H1 (cell line): ENCODE measurements at regions not wholly inside any gene's neighbourhood (a gene's known extent, or its start where the extent isn't known, plus 50 kb on each side); places are given as distances from the start of the nearest gene placed in this dataset.

Source experiments
- CTCF ChIA-PET: fragments of 300-600 bp; sonication (Branson Sonifier 250); formaldehyde crosslinking; loops from one replicate; lab custom pipeline; 2021; ENCODE audit not compliant: partially characterized antibody; lab: Charles Lee
- POLR2A ChIA-PET: fragments of 300-600 bp; sonication (Branson Sonifier 250); formaldehyde crosslinking; loops from one replicate; lab custom pipeline; 2021; ENCODE audit warnings: inconsistent platforms; ENCODE audit not compliant: partially characterized antibody; lab: Charles Lee
- DNase-seq, 2 experiments: peaks; one replicate each; pipeline versions ENCODE4 v3.0.0 to v3.0.0-alpha.2; 2010 to 2022; ENCODE audit warnings: low spot score in 2 of 2, low read depth in 1 of 2, mixed read lengths in 1 of 2
- FAIRE-seq: peaks from 2 replicates; lab custom pipeline; 2011; peaks lifted over from hg19 to GRCh38; lab: Jason Lieb, UNC
- H2AFZ ChIP-seq: 2 replicates; pipeline ENCODE4 v1.8.1; 2012; ENCODE audit warnings: low read length, inconsistent platforms
- H2AK5ac ChIP-seq: 2 replicates; pipeline ENCODE4 v1.6.1; 2013; ENCODE audit warnings: low read depth, low read length
- H2BK120ac ChIP-seq: replicated peaks from 2 replicates; pipeline ENCODE3; 2013; ENCODE audit warnings: low read depth, low read length, inconsistent platforms
- H2BK12ac ChIP-seq: 2 replicates; pipeline ENCODE4 v1.6.1; 2013; ENCODE audit warnings: low read depth, low read length
- H2BK15ac ChIP-seq: 2 replicates; pipeline ENCODE4 v1.6.1; 2013; ENCODE audit warnings: low read length
- H2BK20ac ChIP-seq: 2 replicates; pipeline ENCODE4 v1.6.1; 2013; ENCODE audit warnings: low read length
- H2BK5ac ChIP-seq: 2 replicates; pipeline ENCODE4 v1.6.1; 2013; ENCODE audit warnings: low read depth, low read length
- H3K14ac ChIP-seq: 2 replicates; pipeline ENCODE4 v1.6.1; 2013; ENCODE audit warnings: inconsistent platforms; ENCODE audit not compliant: insufficient read length
- H3K18ac ChIP-seq: 2 replicates; pipeline ENCODE4 v1.6.1; 2013; ENCODE audit warnings: low read length; ENCODE audit errors: extremely low read depth
- H3K23ac ChIP-seq: 2 replicates; pipeline ENCODE4 v1.6.1; 2013; ENCODE audit warnings: inconsistent platforms; ENCODE audit not compliant: insufficient read length
- H3K23me2 ChIP-seq: 2 replicates; pipeline ENCODE4 v1.6.1; 2013; ENCODE audit warnings: low read depth, low read length
- H3K27ac ChIP-seq: 2 replicates; pipeline ENCODE4 v1.6.1; 2011; ENCODE audit warnings: low read depth, low read length, inconsistent platforms
- H3K27me3 ChIP-seq, 4 experiments: replicated peaks in 1 of 4; 1 replicate in 1 of 4; 2 replicates in 3 of 4; pipeline versions ENCODE4 v1.6.1 to v1.8.1; 2011 to 2013; ENCODE audit warnings: low read length in 3 of 4, mild to moderate bottlenecking in 3 of 4, inconsistent platforms in 2 of 4, mixed read lengths in 2 of 4, moderate library complexity in 1 of 4; ENCODE audit not compliant: control insufficient read depth in 3 of 4, insufficient read depth in 3 of 4; ENCODE audit errors: extremely low read depth in 1 of 4
- H3K36me3 ChIP-seq, 4 experiments: 2 replicates each; pipeline versions ENCODE4 v1.6.1 to v1.8.1; 2011 to 2013; ENCODE audit warnings: mild to moderate bottlenecking in 4 of 4, low read length in 3 of 4, moderate library complexity in 2 of 4, control low read depth in 1 of 4, inconsistent platforms in 1 of 4; ENCODE audit not compliant: insufficient read depth in 4 of 4, control insufficient read depth in 2 of 4
- H3K4ac ChIP-seq: replicated peaks from 2 replicates; pipeline ENCODE3; 2013; ENCODE audit warnings: low read length, low read depth, mixed read lengths, inconsistent platforms; ENCODE audit not compliant: insufficient read length
- H3K4me1 ChIP-seq, 4 experiments: replicated peaks in 1 of 4; 1 replicate in 1 of 4; 2 replicates in 3 of 4; pipeline versions ENCODE4 v1.6.1 to v1.8.1; 2011 to 2013; ENCODE audit warnings: low read length in 3 of 4, inconsistent platforms in 2 of 4, mixed read lengths in 1 of 4; ENCODE audit not compliant: insufficient read depth in 4 of 4, control insufficient read depth in 3 of 4
- H3K4me2 ChIP-seq, 2 experiments: 2 replicates each; pipeline versions ENCODE4 v1.6.1 to v1.8.1; 2011 to 2013; ENCODE audit warnings: low read depth in 2 of 2, low read length in 2 of 2, control low read depth in 1 of 2, inconsistent platforms in 1 of 2, mild to moderate bottlenecking in 1 of 2; ENCODE audit not compliant: insufficient read depth in 1 of 2
- H3K4me3 ChIP-seq, 4 experiments: fragments of 200-600, 300-600 bp in 1 of 4; sonication (generic), shearing (Covaris generic), sonication (Bioruptor Twin) in 1 of 4; 2 replicates each; pipeline versions ENCODE4 v1.5.1 to v1.8.1; 2011 to 2016; ENCODE audit warnings: low read length in 4 of 4, low read depth in 3 of 4, control low read depth in 2 of 4, inconsistent platforms in 2 of 4, mild to moderate bottlenecking in 2 of 4, mixed read lengths in 1 of 4, moderate library complexity in 1 of 4; ENCODE audit not compliant: insufficient read depth in 2 of 4; ENCODE audit errors: extremely low read depth in 1 of 4
- H3K56ac ChIP-seq: replicated peaks from 2 replicates; pipeline ENCODE3; 2013; ENCODE audit warnings: low read depth, mild to moderate bottlenecking, mixed read lengths, low read length, inconsistent platforms; ENCODE audit not compliant: insufficient read length
- H3K79me1 ChIP-seq: 2 replicates; pipeline ENCODE4 v1.6.1; 2013; ENCODE audit warnings: low read depth, low read length, control low read depth
- H3K79me2 ChIP-seq, 2 experiments: 2 replicates each; pipeline versions ENCODE4 v1.6.1 to v1.8.1; 2012 to 2013; ENCODE audit warnings: low read length in 2 of 2, mild to moderate bottlenecking in 2 of 2, inconsistent platforms in 1 of 2; ENCODE audit not compliant: insufficient read depth in 2 of 2, control insufficient read depth in 1 of 2
- H3K9ac ChIP-seq, 4 experiments: replicated peaks in 1 of 4; 1 replicate in 1 of 4; 2 replicates in 3 of 4; pipeline versions ENCODE4 v1.6.1 to v1.8.1; 2011 to 2013; ENCODE audit warnings: low read depth in 3 of 4, low read length in 3 of 4, control low read depth in 2 of 4, mild to moderate bottlenecking in 2 of 4, moderate library complexity in 2 of 4, inconsistent platforms in 1 of 4; ENCODE audit errors: extremely low read depth in 1 of 4
- H3K9me3 ChIP-seq, 2 experiments: 2 replicates each; pipeline versions ENCODE4 v1.6.1 to v1.8.1; 2012 to 2013; ENCODE audit warnings: mild to moderate bottlenecking in 2 of 2, moderate library complexity in 2 of 2, control low read depth in 1 of 2, inconsistent platforms in 1 of 2, low read depth in 1 of 2, low read length in 1 of 2, mixed read lengths in 1 of 2; ENCODE audit not compliant: insufficient read depth in 2 of 2
- H4K20me1 ChIP-seq, 2 experiments: replicated peaks in 1 of 2; 2 replicates each; pipeline versions ENCODE3 to v1.8.1; 2011 to 2013; ENCODE audit warnings: inconsistent platforms in 2 of 2, low read length in 2 of 2, mild to moderate bottlenecking in 1 of 2; ENCODE audit not compliant: insufficient read depth in 2 of 2, control insufficient read depth in 1 of 2
- H4K5ac ChIP-seq: 2 replicates; pipeline ENCODE4 v1.6.1; 2013; ENCODE audit warnings: low read length, low read depth, mixed read lengths, inconsistent platforms; ENCODE audit not compliant: insufficient read length
- H4K8ac ChIP-seq: 2 replicates; pipeline ENCODE4 v1.8.0; 2013; ENCODE audit warnings: mild to moderate bottlenecking, moderate library complexity, low read length, inconsistent platforms; ENCODE audit not compliant: insufficient read depth; ENCODE audit errors: extremely low read depth
- H4K91ac ChIP-seq: replicated peaks from 2 replicates; pipeline ENCODE3; 2013; ENCODE audit warnings: low read length, mixed read lengths, inconsistent platforms; ENCODE audit not compliant: insufficient read length
- MAFK ChIP-seq: IDR thresholded peaks from 2 replicates; pipeline ENCODE4 v1.6.1; 2012; ENCODE audit warnings: low read depth, mild to moderate bottlenecking, improper control_type of control experiment, low read length
- RAD21 ChIP-seq, 2 experiments: IDR thresholded peaks in 1 of 2; conservative IDR thresholded peaks in 1 of 2; 2 replicates each; pipeline ENCODE4 v1.6.1; 2011; ENCODE audit warnings: low read depth in 2 of 2, low read length in 2 of 2, improper control_type of control experiment in 1 of 2, inconsistent platforms in 1 of 2, mild to moderate bottlenecking in 1 of 2, moderate library complexity in 1 of 2
- TBP ChIP-seq: IDR thresholded peaks from 2 replicates; pipeline ENCODE4 v1.6.1; 2011; ENCODE audit warnings: low read depth, low read length, improper control_type of control experiment
- WGBS, 2 experiments: shearing (Covaris generic) in 1 of 2; methylation state at CpG; one replicate each; pipeline versions ENCODE4 v1.1.6 to v1.1.7; 2013 to 2015; ENCODE audit warnings: low lambda C conversion rate in 2 of 2, mixed read lengths in 2 of 2, inconsistent platforms in 1 of 2, low coverage in 1 of 2, missing lambda C conversion rate in 1 of 2; ENCODE audit not compliant: insufficient replicate concordance in 2 of 2, insufficient coverage in 1 of 2, insufficient read length in 1 of 2; ENCODE audit errors: extremely low coverage in 1 of 2, missing lambda C conversion rate in 1 of 2; 5-methylcytosine and 5-hydroxymethylcytosine counted together

DNA sequence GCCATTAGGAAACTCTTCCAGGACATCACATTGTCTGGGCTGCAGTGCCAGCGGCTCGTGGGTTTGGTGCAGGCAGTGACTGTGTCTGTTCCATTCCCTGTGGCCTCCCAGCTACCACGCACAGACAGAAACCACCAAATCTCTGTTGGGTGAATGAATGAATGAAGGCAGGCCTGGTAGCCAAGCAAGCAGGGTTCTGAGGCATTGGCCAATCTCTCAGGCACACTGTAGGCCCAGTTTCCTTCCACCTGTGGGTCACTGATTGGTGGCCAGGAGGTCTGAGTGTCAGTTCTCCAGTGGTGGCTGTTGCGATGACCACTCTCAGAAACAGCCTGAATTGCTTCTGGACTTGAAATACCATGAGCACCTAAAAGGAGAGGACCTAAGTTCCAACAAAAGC lies 59.4 kb upstream of the CTBP2 start:
- Histone ChIP-seq H2BK15ac (no peak overlapping the region), H3K56ac (no peak overlapping the region), H3K4me3 (no peak overlapping the region), H3K27ac (no peak overlapping the region), H2AK5ac (no peak overlapping the region), H3K79me2 (no peaks in the 10 kb centered on the region), H4K91ac (no peak overlapping the region), H2BK20ac (no peak overlapping the region), H4K8ac (no peak overlapping the region), H3K9me3 (no peaks in the 10 kb centered on the region), H3K4me1 (peaks cover 0 to 4% (median under 1%) of the 10 kb centered on the region in 4 experiments; a peak in 1 of 7 replicates), H2BK5ac (no peak overlapping the region), H3K14ac (no peak overlapping the region), H2BK12ac (no peak overlapping the region), H3K27me3 (no peaks in the 10 kb centered on the region; a peak in 1 of 7 replicates), H3K4ac (no peak overlapping the region), H3K23me2 (no peaks in the 10 kb centered on the region), H2AFZ (no peak overlapping the region), H3K9ac (no peak overlapping the region), H3K18ac (no peak overlapping the region), H4K20me1 (no peaks in the 10 kb centered on the region), H4K5ac (no peak overlapping the region), H3K4me2 (no peak overlapping the region), H2BK120ac (no peak overlapping the region), H3K79me1 (no peaks in the 10 kb centered on the region), H3K23ac (no peak overlapping the region), H3K36me3 (no peaks in the 10 kb centered on the region)
- ChIA-PET CTCF (interaction anchor here (2.2 kb wide), 1 partner anchor 10 kb away, joined by 4 read pairs; no protein-coding TSS in a partner anchor), POLR2A (no interaction called here)
- no peak for TF ChIP-seq RAD21 (IDR thresholded peaks at IDR 0.05 in 1 of 2, conservative IDR thresholded peaks at IDR 0.05 in 1 of 2; ENCODE audit: low read depth in 2 of 2, low read length in 2 of 2)
- no peak for TF ChIP-seq TBP
- no peak for TF ChIP-seq MAFK
- DNase-seq, result peak in 1 of 2 experiments; percentile 11
- WGBS, 2 experiments, result 86% methylated on average over 4 of the region's 4 CpGs; no CpG with 5 or more reads in 1 of the 2 experiments
- no peak for FAIRE-seq
